K562 (cell line): ENCODE measurements at regions not wholly inside any gene's neighbourhood (a gene's known extent, or its start where the extent isn't known, plus 50 kb on each side); places are given as distances from the start of the nearest gene placed in this dataset.

Experiments used
- ATAC-seq: fragments of 200-7000 bp; cut with Tn5 transposase; 3 replicates; pipeline ENCODE4 v1.9.1; 2020; ENCODE audit warnings: moderate library complexity
- BruUV-seq: library from RNA; stranded (reverse); fragments of 400-500 nt; replicated peaks from 2 replicates; lab custom pipeline; 2021; lab: Mats Ljungman, UMichigan
- CTCF ChIA-PET: fragments of 300-600 bp; formaldehyde crosslinking; extraction: SDS; loops from one replicate; lab custom pipeline; 2021; ENCODE audit warnings: low intra/inter-chr PET ratio; lab: Yijun Ruan, JAX
- POLR2A ChIA-PET: fragments of 300-600, 350-650 bp; sonication (Branson Sonifier 250); formaldehyde crosslinking; extraction: SDS; loops from one replicate; lab custom pipeline; 2021; ENCODE audit warnings: antibody characterized with exemption, inconsistent platforms; lab: Yijun Ruan, JAX
- DNase-seq, 4 experiments: peaks; one replicate each; pipeline versions ENCODE4 v3.0.0 to v3.0.0-alpha.2; 2011 to 2018; ENCODE audit warnings: low spot score in 3 of 4, mixed read lengths in 3 of 4; ENCODE audit errors: extremely low read depth in 1 of 4
- FAIRE-seq: peaks from 2 replicates; lab custom pipeline; 2011; peaks lifted over from hg19 to GRCh38; lab: Jason Lieb, UNC
- H2AFZ ChIP-seq: 2 replicates; pipeline ENCODE4 v1.6.0; 2011; ENCODE audit warnings: low read depth, low read length, control low read depth, inconsistent platforms
- H3K27ac ChIP-seq: fragments of 200-600 bp; 3 replicates; pipeline ENCODE4 v1.8.0; 2011; ENCODE audit warnings: low read depth, mild to moderate bottlenecking, control low read depth, inconsistent platforms, low read length, moderate library complexity, mixed read lengths; ENCODE audit errors: extremely low read depth
- H3K27me3 ChIP-seq, 2 experiments: fragments of 300-600 bp in 1 of 2; 2 replicates in 1 of 2; 3 replicates in 1 of 2; pipeline versions ENCODE4 v1.6.0 to v1.8.0; 2011; ENCODE audit warnings: inconsistent platforms in 2 of 2, low read length in 2 of 2, mild to moderate bottlenecking in 1 of 2, mixed read lengths in 1 of 2, moderate library complexity in 1 of 2; ENCODE audit not compliant: control insufficient read depth in 2 of 2, insufficient read depth in 2 of 2
- H3K36me3 ChIP-seq: fragments of 300-600 bp; 3 replicates; pipeline ENCODE4 v1.8.0; 2011; ENCODE audit warnings: mild to moderate bottlenecking, low read length, inconsistent platforms; ENCODE audit not compliant: control insufficient read depth, insufficient read depth
- H3K4me1 ChIP-seq, 2 experiments: fragments of 200-600 bp in 1 of 2; replicated peaks in 1 of 2; 2 replicates in 1 of 2; 3 replicates in 1 of 2; pipeline versions ENCODE4 v1.5.1 to v1.8.0; 2011; ENCODE audit warnings: inconsistent platforms in 2 of 2, low read length in 2 of 2, mild to moderate bottlenecking in 1 of 2, mixed read lengths in 1 of 2, moderate library complexity in 1 of 2; ENCODE audit not compliant: control insufficient read depth in 2 of 2, insufficient read depth in 2 of 2
- H3K4me2 ChIP-seq: 2 replicates; pipeline ENCODE4 v1.6.1; 2011; ENCODE audit warnings: low read length, control low read depth, inconsistent platforms, mixed read lengths; ENCODE audit not compliant: insufficient read depth
- H3K4me3 ChIP-seq: fragments of 200-600 bp; sonication (generic), shearing (Covaris generic); 2 replicates; pipeline ENCODE4 v1.5.1; 2016; ENCODE audit warnings: control low read depth, inconsistent platforms
- H3K79me2 ChIP-seq: fragments of 200-600 bp; 3 replicates; pipeline ENCODE4 v1.8.0; 2011; ENCODE audit warnings: low read length, inconsistent platforms; ENCODE audit not compliant: control insufficient read depth, insufficient read depth
- H3K9ac ChIP-seq, 2 experiments: 2 replicates each; pipeline versions ENCODE4 v1.6.0 to v1.6.1; 2011; ENCODE audit warnings: low read depth in 2 of 2, low read length in 2 of 2, control low read depth in 1 of 2, inconsistent platforms in 1 of 2, mild to moderate bottlenecking in 1 of 2, mixed read lengths in 1 of 2; ENCODE audit not compliant: insufficient read depth in 1 of 2
- H3K9me1 ChIP-seq: one replicate; pipeline ENCODE4 v1.6.0; 2011; ENCODE audit warnings: inconsistent platforms, mild to moderate bottlenecking, low read length, moderate library complexity; ENCODE audit not compliant: control insufficient read depth, insufficient read depth
- H3K9me3 ChIP-seq: replicated peaks from 2 replicates; pipeline ENCODE4 v1.5.1; 2011; ENCODE audit warnings: low read depth, low read length, inconsistent platforms; ENCODE audit not compliant: control insufficient read depth, insufficient read depth
- H4K20me1 ChIP-seq: replicated peaks from 2 replicates; pipeline ENCODE4 v1.6.1; 2011; ENCODE audit warnings: low read length, inconsistent platforms, mixed read lengths; ENCODE audit not compliant: control insufficient read depth, insufficient read depth
- MEF2A ChIP-seq: IDR thresholded peaks from 2 replicates; pipeline ENCODE4 v1.6.1; 2011; ENCODE audit warnings: low read depth, mild to moderate bottlenecking, low read length, moderate library complexity; ENCODE audit not compliant: control insufficient read depth
- MEIS2 ChIP-seq: fragments of 450-650 bp; IDR thresholded peaks from 2 replicates; pipeline ENCODE4 v1.6.1; 2014; ENCODE audit warnings: mild to moderate bottlenecking; ENCODE audit not compliant: partially characterized antibody
- NR0B1 ChIP-seq: fragments of 450-650 bp; IDR thresholded peaks from one replicate; pipeline ENCODE4 v1.6.1; 2018; ENCODE audit warnings: mild to moderate bottlenecking, moderate library complexity; ENCODE audit not compliant: partially characterized antibody
- PBX2 ChIP-seq, 2 experiments: IDR thresholded peaks in 1 of 2; conservative IDR thresholded peaks in 1 of 2; 2 replicates each; pipeline ENCODE4 v1.6.1; 2016; ENCODE audit warnings: low read depth in 2 of 2, mild to moderate bottlenecking in 1 of 2, missing compliant biosample characterization in 1 of 2, missing genetic modification characterization in 1 of 2, moderate library complexity in 1 of 2
- PKNOX1 ChIP-seq: fragments of 450-650 bp; IDR thresholded peaks from 2 replicates; pipeline ENCODE4 v1.6.1; 2016
- ZNF184 ChIP-seq: sonication (generic); formaldehyde crosslinking; IDR thresholded peaks from 2 replicates; pipeline ENCODE4 v1.5.0; 2020; ENCODE audit warnings: missing genetic modification reagents
- ZZZ3 ChIP-seq: fragments of 450-650 bp; IDR thresholded peaks from 2 replicates; pipeline ENCODE4 v1.6.1; 2016; ENCODE audit warnings: antibody characterized with exemption, mild to moderate bottlenecking, moderate library complexity
- WGBS: fragments of 100-300 bp; shearing (Covaris generic); methylation state at CpG from one replicate; pipeline ENCODE4 v1.1.6; 2016; ENCODE audit warnings: low coverage, mixed read lengths; ENCODE audit not compliant: insufficient coverage; ENCODE audit errors: missing lambda C conversion rate; 5-methylcytosine and 5-hydroxymethylcytosine counted together
- in situ Hi-C: fragments of 300-500 bp; cut with MboI; formaldehyde crosslinking; loops from 4 replicates; pipeline ENCODE4 v1.15.0; 2018; ENCODE audit warnings: inconsistent platforms, mixed read lengths
- intact Hi-C: fragments of 100-400 bp; cut with micrococcal nuclease; formaldehyde crosslinking; loops from 2 replicates; pipeline ENCODE4 v1.14.2; 2022

- Histone ChIP-seq H3K27ac (no peak overlapping the region), H3K9ac (no peak overlapping the region), H3K79me2 (no peaks in the 10 kb centered on the region), H3K9me3 (no peaks in the 10 kb centered on the region), H4K20me1 (no peaks in the 10 kb centered on the region), H3K27me3 (peaks cover 0 to 2% of the 10 kb centered on the region in 2 experiments; a peak in 1 of 5 replicates), H3K9me1 (no peaks in the 10 kb centered on the region), H3K4me3 (no peak overlapping the region), H3K36me3 (no peaks in the 10 kb centered on the region), H3K4me1 (no peaks in the 10 kb centered on the region), H3K4me2 (no peak overlapping the region), H2AFZ (no peak overlapping the region)
- in situ Hi-C loops: no loop called here
- BruUV-seq: no TSS peak
- DNase-seq: no peak
- TF ChIP-seq PBX2 (CRISPR knock-in tag; IDR thresholded peaks at IDR 0.05; ENCODE audit: low read depth) (no peak), PBX2 (tag; conservative IDR thresholded peaks at IDR 0.05; ENCODE audit: low read depth) (peak; percentile 35; the same call in 1 of the 2 replicates), ZZZ3 (no peak), PKNOX1 (peak; percentile 14; the same call in 1 of the 2 replicates), NR0B1 (no peak), ZNF184 (CRISPR knock-in tag) (no peak), MEF2A (no peak), MEIS2 (peak; percentile 29)
- intact Hi-C loops: no loop called here
- 0% methylated on average over 2 of the region's 2 CpGs for WGBS
- no peak for FAIRE-seq
- CTCF ChIA-PET: no interaction called here
- POLR2A ChIA-PET: no interaction called here
- ATAC-seq: no peak
These were observed 163.1 kb upstream of the MEIS1 start for GRCh38 chr2:66271777-66272176.
